M059J (cell line): ENCODE measurements at regions not wholly inside any gene's neighbourhood (a gene's known extent, or its start where the extent isn't known, plus 50 kb on each side); places are given as distances from the start of the nearest gene placed in this dataset.

ENCODE experiments used
- DNase-seq: peaks from one replicate; pipeline ENCODE4 v3.0.0-alpha.2; 2012; ENCODE audit warnings: low read depth

- no peak for DNase-seq
These were observed 89.3 kb upstream of the ST8SIA2 start for GRCh38 chr15:92304223-92304975.

- DNase-seq = no peak
These were observed 88.3 kb upstream of the ST8SIA2 start for GRCh38 chr15:92305343-92305742.

- peak; percentile 12 for DNase-seq
These were observed 87.0 kb upstream of the ST8SIA2 start for GRCh38 chr15:92306663-92307062.

GRCh38 chr15:92315144-92315543 lies 78.5 kb upstream of the ST8SIA2 start:
- DNase-seq = no peak

- no peak for DNase-seq
These were observed 78.0 kb upstream of the ST8SIA2 start for GRCh38 chr15:92315595-92316211.

GRCh38 chr15:92316586-92317295 lies 76.9 kb upstream of the ST8SIA2 start:
- no peak for DNase-seq

GRCh38 chr15:92320012-92320699 lies 73.5 kb upstream of the ST8SIA2 start:
- no peak for DNase-seq

GRCh38 chr15:92322566-92323355 lies 70.9 kb upstream of the ST8SIA2 start:
- DNase-seq = no peak

- no peak for DNase-seq
These were observed 70.2 kb upstream of the ST8SIA2 start for GRCh38 chr15:92323525-92323924.

- DNase-seq = no peak
These were observed 69.3 kb upstream of the ST8SIA2 start for GRCh38 chr15:92324101-92324963.

GRCh38 chr15:92326236-92326635 lies 67.4 kb upstream of the ST8SIA2 start:
- no peak for DNase-seq

- DNase-seq = no peak
These were observed 66.6 kb upstream of the ST8SIA2 start for GRCh38 chr15:92327033-92327432.

- no peak for DNase-seq
These were observed 65.5 kb upstream of the ST8SIA2 start for GRCh38 chr15:92328207-92328606.

- no peak for DNase-seq
These were observed 61.4 kb upstream of the ST8SIA2 start for GRCh38 chr15:92332125-92332899.

GRCh38 chr15:92333709-92334108 lies 60.0 kb upstream of the ST8SIA2 start:
- no peak for DNase-seq

GRCh38 chr15:92336419-92336987 lies 57.2 kb upstream of the ST8SIA2 start:
- DNase-seq = no peak

- DNase-seq = no peak
These were observed 54.3 kb upstream of the ST8SIA2 start for GRCh38 chr15:92339361-92339760.
